ENCODE measurements at regions not wholly inside any gene's neighbourhood (a gene's known extent, or its start where the extent isn't known, plus 50 kb on each side); places are given as distances from the start of the nearest gene placed in this dataset.

DNA sequence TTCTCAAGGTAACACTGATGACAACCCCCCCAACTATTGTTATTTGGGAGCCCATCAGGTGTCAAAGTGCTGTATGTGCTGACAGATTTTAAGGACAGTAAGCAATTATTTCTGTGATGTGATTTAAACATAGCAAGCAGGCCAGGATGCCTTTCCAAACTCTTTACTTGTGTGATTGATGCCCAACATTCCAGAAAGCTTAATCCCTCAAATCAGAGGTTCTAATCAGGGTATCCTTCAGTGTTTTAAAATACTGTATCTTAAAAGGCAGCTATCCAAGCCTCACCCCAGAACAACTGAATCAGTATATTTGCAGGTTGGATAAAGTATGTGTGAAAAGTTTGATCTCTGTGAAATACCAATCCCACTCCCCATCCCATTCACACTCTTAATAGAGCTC, 119.7 kb downstream of the GASK1B start:
- Histone ChIP-seq H3K27me3 (ENCODE audit: control insufficient read depth, low read length) (no peaks in the 10 kb centered on the region), H3K4me3 (ENCODE audit: low read length) (no peak overlapping the region), H3K4me2 (ENCODE audit: low read length) (no peak overlapping the region), H3F3A (ENCODE audit: control insufficient read depth, insufficient read depth) (no peaks in the 10 kb centered on the region), H3K27ac (ENCODE audit: low read depth, low read length) (no peak overlapping the region), H3K36me3 (ENCODE audit: control insufficient read depth, low read length) (no peaks in the 10 kb centered on the region), H3K4me1 (ENCODE audit: control insufficient read depth, low read length) (no peaks in the 10 kb centered on the region), H3K9me2 (replicated peaks; ENCODE audit: control insufficient read depth, low read length) (no peaks in the 10 kb centered on the region), H4K20me1 (ENCODE audit: control insufficient read depth, insufficient read depth, low read depth, low read length) (no peaks in the 10 kb centered on the region), H3K79me2 (ENCODE audit: control insufficient read depth, low read length) (no peaks in the 10 kb centered on the region), H3K9me3 (ENCODE audit: control insufficient read depth, insufficient read depth, low read length) (no peaks in the 10 kb centered on the region)
- TF ChIP-seq, protein P1, sequence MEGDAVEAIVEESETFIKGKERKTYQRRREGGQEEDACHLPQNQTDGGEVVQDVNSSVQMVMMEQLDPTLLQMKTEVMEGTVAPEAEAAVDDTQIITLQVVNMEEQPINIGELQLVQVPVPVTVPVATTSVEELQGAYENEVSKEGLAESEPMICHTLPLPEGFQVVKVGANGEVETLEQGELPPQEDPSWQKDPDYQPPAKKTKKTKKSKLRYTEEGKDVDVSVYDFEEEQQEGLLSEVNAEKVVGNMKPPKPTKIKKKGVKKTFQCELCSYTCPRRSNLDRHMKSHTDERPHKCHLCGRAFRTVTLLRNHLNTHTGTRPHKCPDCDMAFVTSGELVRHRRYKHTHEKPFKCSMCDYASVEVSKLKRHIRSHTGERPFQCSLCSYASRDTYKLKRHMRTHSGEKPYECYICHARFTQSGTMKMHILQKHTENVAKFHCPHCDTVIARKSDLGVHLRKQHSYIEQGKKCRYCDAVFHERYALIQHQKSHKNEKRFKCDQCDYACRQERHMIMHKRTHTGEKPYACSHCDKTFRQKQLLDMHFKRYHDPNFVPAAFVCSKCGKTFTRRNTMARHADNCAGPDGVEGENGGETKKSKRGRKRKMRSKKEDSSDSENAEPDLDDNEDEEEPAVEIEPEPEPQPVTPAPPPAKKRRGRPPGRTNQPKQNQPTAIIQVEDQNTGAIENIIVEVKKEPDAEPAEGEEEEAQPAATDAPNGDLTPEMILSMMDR (IDR thresholded peaks at IDR 0.05; ENCODE audit: low read depth, low read length, poor library complexity, severe bottlenecking), result no peak
- TF ChIP-seq EZH2phosphoT487 (IDR thresholded peaks at IDR 0.05; ENCODE audit: borderline replicate concordance, low read length), result no peak

GRCh38 chr4:158051401-158052235, 121.2 kb downstream of the GASK1B start:
- H3K79me2 ChIP-seq (ENCODE audit: control insufficient read depth, low read length), result no peaks in the 10 kb centered on the region
- H3K4me3 ChIP-seq (ENCODE audit: low read length), result no peak overlapping the region
- no peaks in the 10 kb centered on the region for H3K4me1 ChIP-seq (ENCODE audit: control insufficient read depth, low read length)
- no peak overlapping the region for H3K4me2 ChIP-seq (ENCODE audit: low read length)
- no peaks in the 10 kb centered on the region for H3K27me3 ChIP-seq (ENCODE audit: control insufficient read depth, low read length)
- no peaks in the 10 kb centered on the region for H3K36me3 ChIP-seq (ENCODE audit: control insufficient read depth, low read length)
- H3K9me3 ChIP-seq (ENCODE audit: control insufficient read depth, insufficient read depth, low read length), result no peaks in the 10 kb centered on the region
- no peak overlapping the region for H3K27ac ChIP-seq (ENCODE audit: low read depth, low read length)
- H3F3A ChIP-seq (ENCODE audit: control insufficient read depth, insufficient read depth), result no peaks in the 10 kb centered on the region
- H4K20me1 ChIP-seq (ENCODE audit: control insufficient read depth, insufficient read depth, low read depth, low read length), result no peaks in the 10 kb centered on the region
- no peaks in the 10 kb centered on the region for H3K9me2 ChIP-seq (replicated peaks; ENCODE audit: control insufficient read depth, low read length)
- TF ChIP-seq, protein P1 (IDR thresholded peaks at IDR 0.05; ENCODE audit: low read depth, low read length, poor library complexity, severe bottlenecking), result no peak
- no peak for TF ChIP-seq EZH2phosphoT487 (IDR thresholded peaks at IDR 0.05; ENCODE audit: borderline replicate concordance, low read length)

DNA sequence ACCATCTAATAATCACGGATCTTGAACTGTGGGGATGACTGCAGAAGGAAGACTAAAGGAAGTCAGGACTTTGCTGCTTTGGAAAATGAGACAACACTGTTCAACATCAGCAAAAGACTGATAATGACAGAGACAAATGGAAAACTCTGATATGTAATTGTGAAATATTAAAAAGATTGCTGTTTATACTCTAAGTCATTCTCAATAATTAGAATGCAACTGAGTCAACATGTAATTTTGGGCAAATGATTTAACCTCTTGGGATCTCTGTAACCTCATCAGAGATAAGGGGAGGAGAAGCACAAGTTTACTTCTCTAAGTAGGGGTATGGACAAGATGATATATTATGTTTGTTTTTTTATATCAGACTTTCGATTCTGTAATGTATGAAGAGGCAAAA, 121.9 kb downstream of the GASK1B start:
- Histone ChIP-seq H3K4me1 (ENCODE audit: control insufficient read depth, low read length) (no peaks in the 10 kb centered on the region), H3K79me2 (ENCODE audit: control insufficient read depth, low read length) (no peaks in the 10 kb centered on the region), H3K27me3 (ENCODE audit: control insufficient read depth, low read length) (no peaks in the 10 kb centered on the region), H3K9me3 (ENCODE audit: control insufficient read depth, insufficient read depth, low read length) (no peaks in the 10 kb centered on the region), H4K20me1 (ENCODE audit: control insufficient read depth, insufficient read depth, low read depth, low read length) (no peaks in the 10 kb centered on the region), H3K4me2 (ENCODE audit: low read length) (no peak overlapping the region), H3K36me3 (ENCODE audit: control insufficient read depth, low read length) (no peaks in the 10 kb centered on the region), H3K27ac (ENCODE audit: low read depth, low read length) (no peak overlapping the region), H3F3A (ENCODE audit: control insufficient read depth, insufficient read depth) (no peaks in the 10 kb centered on the region), H3K4me3 (ENCODE audit: low read length) (no peak overlapping the region), H3K9me2 (replicated peaks; ENCODE audit: control insufficient read depth, low read length) (no peaks in the 10 kb centered on the region)
- no peak for TF ChIP-seq EZH2phosphoT487 (IDR thresholded peaks at IDR 0.05; ENCODE audit: borderline replicate concordance, low read length)
- TF ChIP-seq, protein P1 (IDR thresholded peaks at IDR 0.05; ENCODE audit: low read depth, low read length, poor library complexity, severe bottlenecking), result no peak

All from DOHH2 (cell line).